ENCODE measurements at regions not wholly inside any gene's neighbourhood (a gene's known extent, or its start where the extent isn't known, plus 50 kb on each side); places are given as distances from the start of the nearest gene placed in this dataset.

GRCh38 chr5:26719803-26720202, 318.6 kb downstream of the CDH9 start:
- intact Hi-C loops (cut with DNase I): no loop called here
- no peak for ATAC-seq
- TF ChIP-seq, protein P1, sequence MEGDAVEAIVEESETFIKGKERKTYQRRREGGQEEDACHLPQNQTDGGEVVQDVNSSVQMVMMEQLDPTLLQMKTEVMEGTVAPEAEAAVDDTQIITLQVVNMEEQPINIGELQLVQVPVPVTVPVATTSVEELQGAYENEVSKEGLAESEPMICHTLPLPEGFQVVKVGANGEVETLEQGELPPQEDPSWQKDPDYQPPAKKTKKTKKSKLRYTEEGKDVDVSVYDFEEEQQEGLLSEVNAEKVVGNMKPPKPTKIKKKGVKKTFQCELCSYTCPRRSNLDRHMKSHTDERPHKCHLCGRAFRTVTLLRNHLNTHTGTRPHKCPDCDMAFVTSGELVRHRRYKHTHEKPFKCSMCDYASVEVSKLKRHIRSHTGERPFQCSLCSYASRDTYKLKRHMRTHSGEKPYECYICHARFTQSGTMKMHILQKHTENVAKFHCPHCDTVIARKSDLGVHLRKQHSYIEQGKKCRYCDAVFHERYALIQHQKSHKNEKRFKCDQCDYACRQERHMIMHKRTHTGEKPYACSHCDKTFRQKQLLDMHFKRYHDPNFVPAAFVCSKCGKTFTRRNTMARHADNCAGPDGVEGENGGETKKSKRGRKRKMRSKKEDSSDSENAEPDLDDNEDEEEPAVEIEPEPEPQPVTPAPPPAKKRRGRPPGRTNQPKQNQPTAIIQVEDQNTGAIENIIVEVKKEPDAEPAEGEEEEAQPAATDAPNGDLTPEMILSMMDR (IDR thresholded peaks at IDR 0.05): no peak

GRCh38 chr5:26700759-26701384, 337.5 kb downstream of the CDH9 start:
- no peaks in the 10 kb centered on the region for H3K4me1 ChIP-seq
- no peak overlapping the region for H3K27ac ChIP-seq
- intact Hi-C loops (cut with DNase I): no loop called here
- TF ChIP-seq, protein P1 (IDR thresholded peaks at IDR 0.05): peak; percentile 35
- no peaks in the 10 kb centered on the region for H3K9me3 ChIP-seq
- no peaks in the 10 kb centered on the region for H3K36me3 ChIP-seq
- peak; percentile 29 for ATAC-seq
- H3K4me3 ChIP-seq: no peak overlapping the region
- no peak for DNase-seq
- H3K27me3 ChIP-seq: no peaks in the 10 kb centered on the region

More at GRCh38 chr5:26719803-26720202, 318.6 kb downstream of the CDH9 start:
- Histone ChIP-seq H3K36me3 (no peaks in the 10 kb centered on the region), H3K9me3 (no peaks in the 10 kb centered on the region), H3K27ac (no peak overlapping the region), H3K4me1 (no peaks in the 10 kb centered on the region), H3K27me3 (no peaks in the 10 kb centered on the region), H3K4me3 (no peak overlapping the region)
- DNase-seq: no peak

DNA sequence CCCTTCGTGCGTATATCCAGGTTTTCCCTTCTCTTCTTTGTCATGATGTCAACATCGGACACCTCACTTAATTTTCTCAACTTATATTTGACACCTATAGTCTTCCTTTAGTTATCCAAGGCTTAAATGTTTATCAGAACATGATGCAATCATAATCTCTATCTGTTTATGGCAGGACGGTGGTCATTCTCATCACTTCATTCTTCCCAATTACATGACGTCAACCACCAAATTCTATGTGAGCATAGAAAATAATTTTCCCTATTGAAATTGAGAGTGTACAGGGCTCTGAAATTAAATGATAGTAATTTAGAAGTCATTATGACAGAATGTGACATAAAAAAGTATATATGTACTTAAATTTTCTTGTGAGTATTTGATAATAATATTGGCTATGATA, 345.4 kb downstream of the CDH9 start:
- Histone ChIP-seq H3K4me3 (no peak overlapping the region), H3K4me1 (no peaks in the 10 kb centered on the region), H3K27me3 (no peaks in the 10 kb centered on the region), H3K36me3 (no peaks in the 10 kb centered on the region), H3K27ac (no peak overlapping the region), H3K9me3 (no peaks in the 10 kb centered on the region)
- DNase-seq (no peak), ATAC-seq (no peak)
- intact Hi-C loops (cut with DNase I): no loop called here
- TF ChIP-seq, protein P1 (IDR thresholded peaks at IDR 0.05): no peak

DNA sequence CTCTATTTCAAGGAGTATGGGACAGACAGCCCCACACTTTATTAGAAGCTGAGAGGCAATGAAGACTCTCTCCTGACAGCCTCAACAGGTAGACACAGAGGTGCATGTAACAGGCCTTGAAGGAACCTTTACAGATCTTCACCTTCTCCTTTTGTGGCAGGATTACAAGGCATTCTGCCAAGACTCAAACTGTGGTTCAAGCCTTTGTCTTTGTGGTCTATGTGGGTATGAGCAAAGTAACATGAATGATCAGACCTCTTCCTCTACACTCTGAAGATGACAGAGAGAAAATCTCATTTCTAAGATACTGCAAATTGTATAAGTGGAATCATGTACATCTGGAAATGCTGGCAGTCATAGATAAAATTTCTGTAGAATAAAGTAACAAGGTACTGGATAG, 346.9 kb downstream of the CDH9 start:
- no peaks in the 10 kb centered on the region for H3K36me3 ChIP-seq
- no peaks in the 10 kb centered on the region for H3K4me1 ChIP-seq
- H3K9me3 ChIP-seq: no peaks in the 10 kb centered on the region
- DNase-seq (no peak), ATAC-seq (no peak)
- TF ChIP-seq, protein P1 (IDR thresholded peaks at IDR 0.05): no peak
- intact Hi-C loops (cut with DNase I): no loop called here
- H3K27ac ChIP-seq: no peak overlapping the region
- no peaks in the 10 kb centered on the region for H3K27me3 ChIP-seq
- no peak overlapping the region for H3K4me3 ChIP-seq

- no peak for DNase-seq
- no peaks in the 10 kb centered on the region for H3K36me3 ChIP-seq
- no peaks in the 10 kb centered on the region for H3K4me1 ChIP-seq
- intact Hi-C loops (cut with DNase I): no loop called here
- ATAC-seq: no peak
- H3K27me3 ChIP-seq: no peaks in the 10 kb centered on the region
- no peak overlapping the region for H3K27ac ChIP-seq
- TF ChIP-seq, protein P1 (IDR thresholded peaks at IDR 0.05): no peak
- H3K9me3 ChIP-seq: no peaks in the 10 kb centered on the region
- H3K4me3 ChIP-seq: no peak overlapping the region
Observed at GRCh38 chr5:26690511-26690910, 347.9 kb downstream of the CDH9 start.

GRCh38 chr5:26681861-26682260, 356.5 kb downstream of the CDH9 start:
- ATAC-seq (no peak), DNase-seq (no peak)
- H3K4me3 ChIP-seq: no peak overlapping the region
- TF ChIP-seq, protein P1 (IDR thresholded peaks at IDR 0.05): no peak
- no peaks in the 10 kb centered on the region for H3K36me3 ChIP-seq
- H3K27ac ChIP-seq: no peak overlapping the region
- no peaks in the 10 kb centered on the region for H3K27me3 ChIP-seq
- no peaks in the 10 kb centered on the region for H3K4me1 ChIP-seq
- no peaks in the 10 kb centered on the region for H3K9me3 ChIP-seq
- intact Hi-C loops (cut with DNase I): no loop called here
